Endodermal cell (in vitro differentiated cells): ENCODE measurements at regions not wholly inside any gene's neighbourhood (a gene's known extent, or its start where the extent isn't known, plus 50 kb on each side); places are given as distances from the start of the nearest gene placed in this dataset.

Source experiments
- DNase-seq: peaks from one replicate; pipeline ENCODE4 v3.0.0-alpha.2; 2017
- H3K27ac ChIP-seq: 2 replicates; pipeline ENCODE4 v1.5.1; 2013; ENCODE audit warnings: mild to moderate bottlenecking, low read depth, low read length, moderate library complexity
- H3K27me3 ChIP-seq: 2 replicates; pipeline ENCODE4 v1.6.1; 2013; ENCODE audit warnings: mild to moderate bottlenecking, low read length, moderate library complexity; ENCODE audit not compliant: insufficient read depth, control insufficient read depth, poor library complexity, severe bottlenecking
- H3K36me3 ChIP-seq: 2 replicates; pipeline ENCODE4 v1.7.0; 2013; ENCODE audit warnings: mild to moderate bottlenecking, low read length, moderate library complexity; ENCODE audit not compliant: control insufficient read depth, insufficient read depth
- H3K4me1 ChIP-seq: one replicate; pipeline ENCODE4 v1.7.0; 2013; ENCODE audit warnings: low read length; ENCODE audit not compliant: control insufficient read depth, insufficient read depth
- H3K4me3 ChIP-seq: 2 replicates; pipeline ENCODE4 v1.5.1; 2013; ENCODE audit warnings: mild to moderate bottlenecking, low read length, moderate library complexity
- H3K9ac ChIP-seq: 2 replicates; pipeline ENCODE4 v1.6.1; 2013; ENCODE audit warnings: mild to moderate bottlenecking, low read length, moderate library complexity; ENCODE audit not compliant: poor library complexity, severe bottlenecking; ENCODE audit errors: extremely low read depth
- H3K9me3 ChIP-seq: 2 replicates; pipeline ENCODE4 v1.6.1; 2013; ENCODE audit warnings: mild to moderate bottlenecking, low read length, moderate library complexity; ENCODE audit not compliant: control insufficient read depth
- H3K27ac Mint-ChIP-seq: 2 replicates; pipeline ENCODE4 v1.8.0; 2020; ENCODE audit warnings: mixed read lengths
- H3K27me3 Mint-ChIP-seq: 2 replicates; pipeline ENCODE4 v1.8.0; 2021; ENCODE audit warnings: mild to moderate bottlenecking, mixed read lengths; ENCODE audit not compliant: insufficient read depth
- H3K36me3 Mint-ChIP-seq: 2 replicates; pipeline ENCODE4 v1.8.0; 2020; ENCODE audit warnings: low read depth, mixed read lengths
- H3K4me1 Mint-ChIP-seq: 2 replicates; pipeline ENCODE4 v1.8.0; 2020; ENCODE audit warnings: mixed read lengths
- H3K4me3 Mint-ChIP-seq: 2 replicates; pipeline ENCODE4 v1.8.0; 2020; ENCODE audit warnings: mild to moderate bottlenecking, moderate library complexity, mixed read lengths
- H3K9me3 Mint-ChIP-seq: 2 replicates; pipeline ENCODE4 v1.8.0; 2020; ENCODE audit warnings: mild to moderate bottlenecking, mixed read lengths
- WGBS, 2 experiments: methylation state at CpG; one replicate each; pipeline versions ENCODE4 v1.1.5 to v1.1.7; 2013; ENCODE audit warnings: missing lambda C conversion rate in 2 of 2, mixed read lengths in 1 of 2; ENCODE audit not compliant: insufficient coverage in 1 of 2, insufficient read length in 1 of 2; 5-methylcytosine and 5-hydroxymethylcytosine counted together
- TF ChIP-seq, protein P1 (sequence below): fragments of 200-600 bp; sonication (generic); conservative IDR thresholded peaks from 2 replicates; pipeline ENCODE4 v1.5.0; 2021; ENCODE audit warnings: antibody characterized with exemption, mild to moderate bottlenecking

DNA sequence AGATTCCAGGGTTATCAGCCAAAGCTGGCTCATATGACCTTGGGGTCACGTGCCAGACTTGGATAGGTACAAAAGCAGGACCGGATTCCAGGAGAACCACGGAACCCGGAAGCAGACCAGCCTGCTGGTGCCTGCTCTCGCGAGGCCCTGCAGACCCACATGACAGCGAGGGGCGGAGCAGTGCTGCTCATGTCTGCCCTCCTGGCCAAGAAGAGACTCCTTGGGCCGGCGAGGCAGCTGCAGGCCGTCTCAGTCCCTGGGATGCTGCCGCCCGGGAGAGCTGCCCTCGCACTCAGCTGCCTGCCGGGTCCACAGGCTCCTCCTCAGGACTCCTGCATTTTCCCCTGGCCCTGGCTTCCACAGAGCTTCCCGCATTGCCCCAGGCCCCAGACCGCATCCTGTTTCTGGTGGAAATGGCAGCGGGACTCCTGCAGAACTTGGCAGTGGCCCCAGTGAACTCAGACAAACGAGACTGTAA is 739.5 kb downstream of the SOCS6 start:
- no peak overlapping the region for H3K27ac Mint-ChIP-seq
- Histone ChIP-seq H3K27ac (no peak overlapping the region), H3K4me3 (no peak overlapping the region), H3K9me3 (peaks cover 35% of the 10 kb centered on the region), H3K27me3 (no peaks in the 10 kb centered on the region), H3K4me1 (no peaks in the 10 kb centered on the region), H3K36me3 (no peaks in the 10 kb centered on the region), H3K9ac (no peak overlapping the region)
- no peak overlapping the region for H3K4me3 Mint-ChIP-seq
- DNase-seq, result peak; percentile 54
- TF ChIP-seq, protein P1, sequence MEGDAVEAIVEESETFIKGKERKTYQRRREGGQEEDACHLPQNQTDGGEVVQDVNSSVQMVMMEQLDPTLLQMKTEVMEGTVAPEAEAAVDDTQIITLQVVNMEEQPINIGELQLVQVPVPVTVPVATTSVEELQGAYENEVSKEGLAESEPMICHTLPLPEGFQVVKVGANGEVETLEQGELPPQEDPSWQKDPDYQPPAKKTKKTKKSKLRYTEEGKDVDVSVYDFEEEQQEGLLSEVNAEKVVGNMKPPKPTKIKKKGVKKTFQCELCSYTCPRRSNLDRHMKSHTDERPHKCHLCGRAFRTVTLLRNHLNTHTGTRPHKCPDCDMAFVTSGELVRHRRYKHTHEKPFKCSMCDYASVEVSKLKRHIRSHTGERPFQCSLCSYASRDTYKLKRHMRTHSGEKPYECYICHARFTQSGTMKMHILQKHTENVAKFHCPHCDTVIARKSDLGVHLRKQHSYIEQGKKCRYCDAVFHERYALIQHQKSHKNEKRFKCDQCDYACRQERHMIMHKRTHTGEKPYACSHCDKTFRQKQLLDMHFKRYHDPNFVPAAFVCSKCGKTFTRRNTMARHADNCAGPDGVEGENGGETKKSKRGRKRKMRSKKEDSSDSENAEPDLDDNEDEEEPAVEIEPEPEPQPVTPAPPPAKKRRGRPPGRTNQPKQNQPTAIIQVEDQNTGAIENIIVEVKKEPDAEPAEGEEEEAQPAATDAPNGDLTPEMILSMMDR, result no peak
- no peaks in the 10 kb centered on the region for H3K36me3 Mint-ChIP-seq
- no peaks in the 10 kb centered on the region for H3K4me1 Mint-ChIP-seq
- WGBS, 2 experiments, result 85 to 88% methylated on average over 12 to 19 of the region's 19 CpGs
- peaks cover 31% of the 10 kb centered on the region for H3K9me3 Mint-ChIP-seq
- no peaks in the 10 kb centered on the region for H3K27me3 Mint-ChIP-seq

DNA sequence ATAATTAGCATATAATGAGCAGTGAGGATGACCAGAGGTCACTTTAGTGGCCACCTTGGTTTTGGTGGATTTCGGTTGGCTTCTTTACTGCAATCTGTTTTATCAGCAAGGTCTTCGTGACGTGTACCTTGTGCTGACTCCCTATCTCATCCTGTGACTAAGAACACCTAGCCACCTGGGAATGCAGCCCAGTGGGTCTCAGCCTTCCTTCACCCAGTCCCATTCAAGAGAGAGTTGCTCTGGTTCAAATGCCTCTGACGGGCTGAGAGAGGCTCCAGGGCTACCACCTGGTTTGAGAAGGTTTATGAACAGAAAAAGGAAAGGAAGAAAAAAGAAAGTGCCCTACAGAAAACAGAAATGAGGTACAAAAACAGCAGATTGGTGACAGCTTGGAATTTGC is 738.7 kb downstream of the SOCS6 start:
- H3K4me1 ChIP-seq, result no peaks in the 10 kb centered on the region
- H3K4me3 ChIP-seq, result no peak overlapping the region
- H3K27me3 ChIP-seq, result no peaks in the 10 kb centered on the region
- H3K36me3 ChIP-seq, result no peaks in the 10 kb centered on the region
- no peak for DNase-seq
- H3K36me3 Mint-ChIP-seq, result no peaks in the 10 kb centered on the region
- no peak overlapping the region for H3K27ac Mint-ChIP-seq
- H3K27ac ChIP-seq, result no peak overlapping the region
- H3K4me3 Mint-ChIP-seq, result no peak overlapping the region
- H3K9me3 Mint-ChIP-seq, result peaks cover 30% of the 10 kb centered on the region
- TF ChIP-seq, protein P1, result no peak
- H3K27me3 Mint-ChIP-seq, result no peaks in the 10 kb centered on the region
- H3K4me1 Mint-ChIP-seq, result no peaks in the 10 kb centered on the region
- H3K9ac ChIP-seq, result no peak overlapping the region
- H3K9me3 ChIP-seq, result peaks cover 34% of the 10 kb centered on the region
- 38 to 78% methylated on average over 1 to 4 of the region's 4 CpGs for WGBS, 2 experiments

DNA sequence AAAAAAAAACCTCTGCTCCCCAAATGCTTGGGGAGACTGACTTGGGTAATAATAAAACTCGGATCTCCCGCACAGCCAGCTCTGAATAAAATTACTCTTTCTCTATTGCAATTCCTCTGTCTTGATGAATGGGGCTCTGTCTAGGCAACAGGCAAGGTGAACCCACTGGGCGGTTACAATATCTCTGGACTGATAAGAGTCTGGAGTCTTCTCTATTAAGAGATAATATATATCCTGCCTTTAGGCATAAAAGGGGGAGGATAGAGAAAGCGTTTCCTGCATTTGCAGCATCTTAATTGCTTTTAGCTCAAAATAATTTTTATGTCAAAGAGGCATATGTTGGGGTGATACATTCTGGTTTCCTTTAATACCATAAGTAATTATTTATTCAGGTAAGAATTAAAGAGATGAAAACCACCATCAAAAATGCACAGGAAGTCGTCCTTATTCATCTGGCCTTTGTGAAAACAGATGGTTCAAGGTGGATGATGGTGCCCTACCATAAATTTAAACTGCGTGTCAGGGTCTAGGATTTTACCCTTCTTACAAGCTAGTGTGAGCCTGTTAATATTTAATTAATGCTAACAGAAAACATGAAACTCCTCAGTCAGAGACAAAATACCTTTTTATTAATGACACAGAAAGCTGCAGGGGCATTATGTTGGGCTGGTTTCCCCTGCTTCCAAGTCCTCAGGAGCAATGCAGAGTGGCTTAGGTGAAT is 736.8 kb downstream of the SOCS6 start:
- Histone ChIP-seq H3K4me3 (no peak overlapping the region), H3K27ac (no peak overlapping the region), H3K4me1 (no peaks in the 10 kb centered on the region), H3K9ac (no peak overlapping the region), H3K9me3 (peaks cover 42% of the 10 kb centered on the region), H3K27me3 (no peaks in the 10 kb centered on the region), H3K36me3 (no peaks in the 10 kb centered on the region)
- Mint-ChIP-seq H3K9me3 (peaks cover 21% of the 10 kb centered on the region), H3K36me3 (no peaks in the 10 kb centered on the region), H3K27me3 (no peaks in the 10 kb centered on the region), H3K4me3 (no peak overlapping the region), H3K4me1 (no peaks in the 10 kb centered on the region), H3K27ac (no peak overlapping the region)
- WGBS, 2 experiments, result 60 to 76% methylated on average over 1 to 5 of the region's 6 CpGs
- DNase-seq, result no peak
- TF ChIP-seq, protein P1, result no peak
